DMS 273 treated with DMSO at 0.1 percent for 48 hours (cell line): ENCODE measurements at regions not wholly inside any gene's neighbourhood (a gene's known extent, or its start where the extent isn't known, plus 50 kb on each side); places are given as distances from the start of the nearest gene placed in this dataset.
A peak's percentile ranks its signal among the peaks of the same experiment; 100 is the strongest.
"Not testable (repeated sequence)": the region's sequence is repeated elsewhere in the genome, so short reads cannot be mapped to it uniquely, and the experiment has no call there.

Experiments
- DNase-seq: peaks from one replicate; lab custom pipeline; 2025; lab: John Stamatoyannopoulos, UW

DNA sequence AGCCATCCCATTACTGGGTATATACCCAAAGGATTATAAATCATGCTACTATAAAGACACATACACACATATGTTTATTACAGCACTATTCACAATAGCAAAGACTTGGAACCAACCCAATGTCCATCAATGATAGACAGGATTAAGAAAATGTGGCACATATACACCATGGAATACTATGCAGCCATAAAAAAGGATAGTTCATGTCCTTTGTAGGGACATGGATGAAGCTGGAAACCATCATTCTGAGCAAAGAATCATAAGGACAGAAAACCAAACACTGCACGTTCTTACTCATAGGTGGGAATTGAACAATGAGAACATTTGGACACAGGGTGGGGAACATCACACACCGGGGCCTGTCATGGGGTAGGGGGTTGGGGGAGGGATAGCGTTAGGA lies 60.3 kb upstream of the NMU start:
- not testable (repeated sequence) for DNase-seq

DNA sequence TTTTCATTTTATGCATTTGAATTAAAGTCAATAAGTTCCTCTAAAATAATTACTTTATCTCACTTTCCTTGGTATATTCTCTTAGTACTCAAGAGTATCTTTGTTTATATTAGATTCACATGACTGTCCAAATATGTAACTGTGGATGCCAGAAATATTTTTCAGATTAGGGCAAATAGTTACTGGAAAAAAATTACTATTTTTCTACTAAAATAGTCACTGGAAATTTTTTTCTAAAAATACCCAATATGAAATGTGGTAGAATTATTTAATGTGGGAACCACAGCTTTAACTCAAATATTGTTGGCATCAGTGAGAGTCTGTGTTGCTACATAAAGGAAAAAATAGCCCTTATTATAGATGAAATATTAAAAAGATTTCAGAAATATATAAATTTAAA lies 70.4 kb upstream of the NMU start:
- DNase-seq = no peak

GRCh38 chr4:55707507-55707906 lies 71.4 kb upstream of the NMU start:
- DNase-seq = no peak

DNA sequence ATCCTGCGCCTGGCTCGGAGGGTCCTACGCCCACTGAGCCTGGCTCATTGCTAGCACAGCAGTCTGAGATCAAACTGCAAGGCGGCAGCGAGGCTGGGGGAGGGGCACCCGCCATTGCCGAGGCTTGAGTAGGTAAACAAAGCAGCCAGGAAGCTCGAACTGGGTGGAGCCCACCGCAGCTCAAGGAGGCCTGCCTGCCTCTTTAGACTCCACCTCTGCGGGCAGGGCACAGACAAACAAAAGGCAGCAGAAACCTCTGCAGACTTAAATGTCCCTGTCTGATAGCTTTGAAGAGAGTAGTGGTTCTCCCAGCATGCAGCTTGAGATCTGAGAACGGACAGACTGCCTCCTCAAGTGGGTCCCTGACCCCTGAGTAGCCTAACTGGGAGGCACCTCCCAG lies 71.9 kb upstream of the NMU start:
- not testable (repeated sequence) for DNase-seq

GRCh38 chr4:55712835-55713234 lies 76.7 kb upstream of the NMU start:
- not testable (repeated sequence) for DNase-seq

GRCh38 chr4:55721651-55722050 lies 85.6 kb upstream of the NMU start:
- no peak for DNase-seq

DNA sequence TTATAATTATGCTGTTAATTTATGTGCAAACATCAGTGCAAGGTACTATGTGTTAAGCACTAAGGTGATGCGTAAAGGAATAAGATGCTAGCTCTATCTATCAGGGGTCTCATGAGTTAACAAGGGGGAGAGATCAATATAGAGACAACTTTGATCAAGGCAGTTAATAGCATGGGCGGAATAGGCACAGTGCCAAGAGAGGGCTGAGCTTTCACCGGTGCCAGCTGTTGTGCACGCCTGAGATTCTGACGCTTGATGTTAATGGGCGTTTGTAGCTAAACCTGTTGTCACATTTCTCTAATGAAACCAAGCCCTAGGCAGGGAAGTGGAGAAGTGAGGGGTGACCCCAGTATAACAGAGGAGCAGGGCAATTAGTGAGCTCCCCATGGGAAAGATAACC lies 86.0 kb upstream of the NMU start:
- DNase-seq = peak; percentile 2

DNA sequence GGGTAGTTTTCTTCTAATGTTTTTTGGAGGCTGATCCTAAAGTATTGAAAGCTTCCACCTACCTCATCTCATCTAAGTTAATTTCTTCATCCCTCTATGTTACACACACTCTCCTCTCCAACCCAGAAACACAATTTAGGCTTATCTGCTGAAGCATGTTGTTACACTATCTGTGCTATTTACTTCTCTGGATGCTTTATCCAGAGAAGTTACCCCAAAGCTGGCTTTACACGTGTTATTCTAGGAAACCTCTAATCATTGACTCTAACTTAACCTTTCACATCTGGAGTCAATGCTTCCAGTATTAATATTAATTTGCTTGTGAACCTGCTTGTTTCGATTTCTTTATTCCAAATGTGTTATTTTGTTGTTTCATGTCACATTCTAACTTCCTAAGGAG lies 87.3 kb upstream of the NMU start:
- DNase-seq = no peak

DNA sequence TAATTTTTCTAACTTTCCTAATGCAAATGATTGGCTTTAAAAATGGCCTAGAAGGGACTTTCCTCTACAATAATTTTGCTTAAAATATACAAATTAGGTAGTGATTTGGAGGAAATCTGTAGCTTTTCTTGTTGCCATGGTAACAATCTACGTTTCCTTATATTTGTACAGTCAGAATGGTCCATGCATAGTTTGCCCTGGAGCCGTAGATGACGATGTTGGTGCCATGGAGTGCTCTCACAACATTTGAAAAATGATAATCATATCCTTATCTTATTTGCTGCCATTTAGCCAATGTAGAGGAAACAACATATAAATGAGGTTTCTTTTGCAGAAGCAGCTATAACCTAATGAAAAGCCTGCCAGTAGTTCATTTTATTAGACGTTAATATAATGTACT lies 89.0 kb upstream of the NMU start:
- DNase-seq = no peak

- DNase-seq = no peak
These were observed 91.6 kb upstream of the NMU start for GRCh38 chr4:55727746-55728145.

DNA sequence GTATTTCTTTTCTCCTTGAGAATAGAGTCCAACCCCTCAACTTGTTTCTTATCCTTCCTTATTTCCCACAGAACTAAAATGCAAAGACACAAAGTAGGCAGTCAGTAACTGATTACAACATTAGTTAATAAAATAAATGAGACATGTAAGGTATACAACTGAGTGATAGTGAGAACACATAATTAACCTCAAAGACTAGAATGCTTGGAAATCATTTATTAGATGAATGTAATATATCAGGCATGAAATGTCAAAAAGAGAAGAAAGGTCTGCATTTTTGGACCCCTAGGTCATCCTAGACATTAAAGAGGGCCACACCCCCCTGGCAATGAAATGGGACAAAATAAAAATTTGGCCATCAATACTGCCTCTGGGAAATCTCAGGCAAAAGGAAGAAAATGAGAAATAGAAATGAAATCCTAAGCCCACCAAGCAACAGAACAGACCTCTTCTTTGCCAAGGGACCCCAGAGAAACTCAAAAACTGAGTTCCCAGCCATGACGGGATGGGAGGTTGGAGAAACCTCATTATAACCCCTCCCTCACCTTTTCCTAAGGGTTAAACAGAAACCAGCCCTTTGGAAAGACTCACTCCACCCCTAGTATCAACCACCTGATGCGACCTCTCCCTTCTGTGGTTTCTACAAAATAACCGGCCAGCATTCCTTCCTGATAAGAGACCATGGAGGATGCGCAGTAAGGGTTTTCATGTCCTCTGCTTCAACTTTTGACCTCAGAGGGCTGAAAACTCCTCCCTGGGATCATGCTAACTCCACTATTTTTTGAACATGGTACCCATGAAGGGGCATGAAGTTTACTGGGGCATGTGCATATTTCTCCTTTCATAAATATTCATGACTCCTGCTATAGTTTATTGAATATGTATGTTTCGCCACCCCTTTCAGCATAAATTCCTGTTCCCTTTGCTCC lies 90.0 kb upstream of the EXOC1L start:
- no peak for DNase-seq

DNA sequence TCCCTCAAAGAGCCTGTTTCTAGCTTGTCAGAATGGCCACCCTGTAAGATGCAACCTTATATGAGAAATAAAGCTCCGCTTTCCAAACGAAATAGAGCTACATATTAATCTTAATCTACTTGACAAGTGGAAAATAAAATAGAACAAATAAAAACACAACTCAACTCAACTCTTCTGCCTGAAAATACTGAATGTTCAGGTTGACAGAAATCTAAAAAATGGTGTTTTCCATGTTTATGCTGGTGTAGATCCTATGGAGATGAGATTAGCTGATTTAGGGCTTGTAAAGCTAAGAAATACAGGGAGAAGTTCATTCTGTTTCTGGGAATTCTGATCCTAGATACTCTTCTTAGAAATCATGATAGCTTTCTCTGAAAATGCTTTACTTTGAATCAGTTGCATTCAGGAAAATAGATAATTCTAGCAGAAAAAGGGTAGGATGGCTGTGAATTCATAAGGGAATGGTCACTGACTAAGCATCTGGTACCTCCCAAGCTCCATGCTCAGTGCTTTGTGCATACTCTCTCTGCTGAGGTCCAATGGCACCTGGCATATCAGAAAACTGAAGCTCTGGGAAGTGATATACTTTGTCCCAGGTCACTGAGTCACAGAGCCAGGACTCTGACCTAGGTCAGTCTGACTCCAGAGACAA lies 89.2 kb upstream of the EXOC1L start:
- no peak for DNase-seq

- DNase-seq = no peak
These were observed 87.6 kb upstream of the EXOC1L start for GRCh38 chr4:55731959-55732358.

DNA sequence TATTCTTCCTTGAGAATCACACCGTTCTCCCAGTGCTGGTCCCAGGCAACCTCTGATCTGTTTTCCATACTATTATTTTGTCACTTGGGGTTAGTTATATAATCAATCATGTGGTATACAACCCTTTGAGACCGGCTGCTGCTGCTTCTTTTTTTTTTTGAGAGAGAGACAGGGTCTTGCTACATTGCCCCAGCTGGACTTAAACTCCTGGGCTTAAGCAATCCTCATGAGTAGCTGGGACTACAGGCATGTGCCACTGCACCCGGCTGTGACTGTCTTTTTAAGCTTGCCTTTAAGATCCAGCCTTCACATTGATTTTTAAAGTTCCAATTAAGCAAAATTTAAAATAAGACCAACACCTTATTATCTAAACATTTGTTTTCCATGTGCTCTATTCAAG lies 86.7 kb upstream of the EXOC1L start:
- no peak for DNase-seq

DNA sequence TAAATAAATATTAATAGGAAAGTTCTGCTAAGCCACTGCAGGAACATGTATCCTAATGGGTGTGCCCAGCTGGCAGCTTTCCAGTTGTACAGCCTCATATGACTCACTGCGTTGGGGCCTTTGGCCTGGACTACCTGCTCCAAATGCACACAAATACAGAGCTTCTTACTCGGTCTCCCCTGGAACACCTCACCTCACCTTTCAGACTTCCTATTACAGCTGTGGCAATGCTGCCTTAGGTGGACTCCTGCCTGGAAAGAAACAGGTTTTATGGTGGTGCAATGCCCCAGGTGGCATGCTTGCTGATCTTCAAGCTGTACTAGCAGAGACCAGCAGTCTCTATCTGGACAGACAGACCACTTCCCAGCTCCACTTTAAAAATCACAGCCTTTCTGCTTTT lies 85.7 kb upstream of the EXOC1L start:
- no peak for DNase-seq

DNA sequence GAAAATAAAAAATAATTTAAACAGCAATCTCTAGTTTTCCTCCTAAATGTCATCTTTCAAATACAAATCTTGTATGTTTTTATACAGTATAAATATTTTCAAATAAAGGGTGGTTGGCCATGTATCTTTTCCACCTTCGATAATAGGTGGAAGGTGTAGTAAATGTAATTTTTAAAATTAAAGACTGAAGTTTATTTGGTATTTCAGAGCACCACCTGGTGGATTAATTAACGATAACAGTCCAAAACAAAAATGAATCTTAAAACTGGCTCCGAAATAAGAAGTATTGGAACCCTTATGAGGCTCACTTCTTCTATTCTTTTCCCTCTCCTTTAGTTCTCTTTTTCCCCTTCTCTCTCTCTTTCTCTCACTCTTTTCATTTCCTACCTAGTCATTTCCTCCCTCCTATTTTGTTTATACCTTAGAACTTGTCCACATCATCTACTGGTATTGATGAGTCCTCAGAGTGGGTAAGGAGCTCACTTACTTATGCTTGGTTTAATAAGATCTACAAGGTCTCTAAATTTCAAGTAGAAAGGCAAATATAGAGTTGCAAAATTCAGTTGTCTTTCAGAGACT lies 82.9 kb upstream of the EXOC1L start:
- no peak for DNase-seq

GRCh38 chr4:55742655-55743202 lies 76.9 kb upstream of the EXOC1L start:
- peak; percentile 12 for DNase-seq

DNA sequence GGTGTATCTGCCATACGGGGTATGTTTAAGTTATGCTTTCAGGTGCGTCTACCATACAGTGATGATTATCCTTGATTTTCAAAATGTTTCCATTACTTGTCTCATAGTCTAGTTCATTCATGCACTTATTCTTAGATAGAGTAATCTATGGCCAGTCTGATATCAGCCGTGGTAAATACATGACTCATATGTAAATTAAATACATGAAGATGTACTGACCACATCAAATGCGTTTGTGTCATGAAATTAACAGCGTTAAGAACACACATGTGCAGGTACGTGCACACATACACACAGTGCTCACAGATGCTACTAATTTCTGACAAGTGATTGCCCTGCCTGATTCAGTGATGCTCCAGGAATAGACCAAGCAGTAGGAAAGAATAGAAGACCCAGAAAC lies 75.2 kb upstream of the EXOC1L start:
- no peak for DNase-seq

DNA sequence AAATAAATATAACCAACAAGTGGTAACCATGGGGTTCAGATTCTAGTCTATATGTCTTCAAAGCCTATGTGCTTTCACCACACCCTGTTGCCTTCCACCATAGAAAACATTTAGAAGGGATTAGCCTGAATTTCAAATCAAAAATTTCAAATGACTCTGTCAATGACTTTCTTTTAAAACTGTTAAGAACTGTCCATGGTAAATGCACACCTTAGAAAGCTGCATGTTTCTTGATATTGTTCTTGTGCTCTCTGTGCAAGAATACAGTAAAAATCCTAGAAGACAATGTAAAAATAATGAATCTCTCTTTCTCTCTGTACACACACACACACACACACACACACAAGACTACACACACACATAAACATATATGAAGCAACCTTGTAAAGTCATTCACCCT lies 74.6 kb upstream of the EXOC1L start:
- DNase-seq = no peak

GRCh38 chr4:55747793-55748192 lies 71.8 kb upstream of the EXOC1L start:
- no peak for DNase-seq

- no peak for DNase-seq
These were observed 69.9 kb upstream of the EXOC1L start for GRCh38 chr4:55749666-55750065.

DNA sequence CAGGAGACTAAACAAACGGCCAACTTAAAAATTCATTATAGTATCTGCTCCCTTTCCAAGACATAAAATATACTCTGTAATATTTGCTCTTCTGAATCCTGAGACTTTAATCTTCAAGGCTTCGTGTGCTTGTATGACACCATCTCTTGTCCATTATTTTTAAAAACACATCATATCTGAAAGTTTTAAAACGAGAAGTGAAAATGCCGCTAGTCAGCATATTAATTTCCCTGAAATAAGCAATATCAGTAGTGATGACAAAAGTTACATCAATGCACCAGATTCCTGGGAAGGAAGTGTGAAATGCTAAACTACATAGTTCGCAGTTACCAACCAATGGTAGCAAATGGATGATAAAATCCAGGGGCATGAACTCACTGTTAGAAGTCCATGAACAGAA lies 66.8 kb upstream of the EXOC1L start:
- no peak for DNase-seq

- no peak for DNase-seq
These were observed 65.7 kb upstream of the EXOC1L start for GRCh38 chr4:55753856-55754255.
